DMS53 treated with DMSO at 0.1 percent for 48 hours (cell line): ENCODE measurements at regions not wholly inside any gene's neighbourhood (a gene's known extent, or its start where the extent isn't known, plus 50 kb on each side); places are given as distances from the start of the nearest gene placed in this dataset.
"Not testable (repeated sequence)": the region's sequence is repeated elsewhere in the genome, so short reads cannot be mapped to it uniquely, and the experiment has no call there.

ENCODE experiments used
- DNase-seq: peaks from one replicate; lab custom pipeline; 2025; ENCODE audit not compliant: unreplicated experiment; lab: John Stamatoyannopoulos, UW

DNA sequence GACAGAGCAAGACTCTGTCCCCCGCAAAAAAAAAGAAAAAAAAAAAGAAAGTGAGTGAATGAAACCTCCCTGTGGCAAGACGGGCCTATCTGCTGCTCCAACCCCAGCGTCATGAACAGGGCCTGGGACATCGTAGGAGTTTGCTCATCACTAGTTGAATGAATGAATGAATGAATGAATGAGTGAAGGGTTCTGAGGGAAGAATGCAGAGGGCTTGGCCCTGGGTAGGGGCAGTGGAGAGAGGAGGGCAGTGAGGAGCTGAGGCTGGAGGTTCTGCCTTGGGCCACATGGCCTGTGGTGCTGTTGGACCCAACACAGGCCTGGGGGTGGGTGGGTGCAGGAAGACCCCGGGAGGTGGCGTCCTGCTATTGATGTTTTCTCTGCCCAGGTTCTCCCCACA lies 125.5 kb upstream of the CIBAR2 start:
- no peak for DNase-seq

DNA sequence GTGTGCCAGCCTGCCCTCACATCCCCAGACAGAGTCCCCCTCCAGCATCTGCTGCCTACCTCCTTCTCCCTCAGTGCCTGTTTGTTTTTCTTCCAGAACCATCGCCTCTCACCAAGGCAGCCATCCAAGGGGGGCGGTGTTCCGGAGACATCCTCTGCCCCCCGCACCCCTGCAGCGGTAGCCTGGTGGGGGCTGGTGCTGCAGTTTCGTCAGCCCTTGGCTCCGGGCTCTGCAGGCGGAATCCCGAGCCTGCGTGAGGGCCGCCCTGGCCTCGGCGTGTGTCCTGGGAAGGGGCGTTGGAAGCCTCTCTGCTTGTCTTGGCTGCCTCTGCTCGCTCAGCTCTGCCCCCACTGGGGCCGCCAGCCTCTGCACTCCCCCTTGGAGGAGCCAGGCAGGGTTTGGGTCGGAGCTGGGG lies 126.0 kb upstream of the CIBAR2 start:
- DNase-seq, result no peak

DNA sequence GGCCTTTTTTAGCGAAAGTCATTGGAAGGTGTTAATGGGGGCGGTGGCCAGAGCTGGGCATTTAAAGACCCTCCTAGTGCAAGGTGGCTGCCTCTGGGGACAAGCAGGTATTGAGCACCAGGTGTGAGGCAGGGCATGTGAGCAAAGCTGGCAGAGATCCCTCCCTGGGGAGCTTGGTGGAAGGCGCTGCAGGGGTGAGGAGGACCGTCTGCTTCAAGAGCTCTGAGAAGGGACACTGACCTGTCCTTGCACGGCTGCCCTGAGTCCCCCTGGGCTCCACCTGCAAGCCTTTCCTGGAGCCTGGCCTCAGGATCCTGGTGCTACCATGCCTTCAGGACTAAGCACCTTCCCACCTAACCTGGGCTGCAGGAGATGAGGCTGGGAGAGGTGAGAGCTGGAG lies 127.0 kb upstream of the CIBAR2 start:
- no peak for DNase-seq

- DNase-seq, result no peak
These were observed 127.6 kb upstream of the CIBAR2 start for GRCh38 chr16:85239871-85240270.

- DNase-seq, result no peak
These were observed 129.0 kb upstream of the CIBAR2 start for GRCh38 chr16:85240982-85241924.

DNA sequence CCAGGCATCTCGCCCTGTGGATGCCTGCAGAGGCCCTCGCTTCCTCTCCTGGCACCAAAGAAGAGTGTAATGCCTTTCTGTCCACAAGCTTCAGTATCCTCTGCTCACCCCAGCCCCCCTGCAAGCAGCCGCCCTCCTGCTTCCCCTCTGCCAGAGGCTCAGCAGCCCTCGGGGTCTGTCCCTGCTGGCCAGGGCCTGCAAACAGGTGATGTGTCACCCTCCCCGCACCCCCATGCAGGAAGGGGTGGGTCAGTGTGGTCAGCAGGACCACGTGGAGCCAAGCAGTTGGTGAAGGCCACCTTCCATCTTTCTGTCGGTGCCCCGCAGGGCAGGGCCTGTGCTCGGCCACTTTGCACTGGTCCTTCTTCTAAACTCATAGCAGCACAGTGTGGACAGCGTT lies 129.9 kb upstream of the CIBAR2 start:
- DNase-seq, result no peak

DNA sequence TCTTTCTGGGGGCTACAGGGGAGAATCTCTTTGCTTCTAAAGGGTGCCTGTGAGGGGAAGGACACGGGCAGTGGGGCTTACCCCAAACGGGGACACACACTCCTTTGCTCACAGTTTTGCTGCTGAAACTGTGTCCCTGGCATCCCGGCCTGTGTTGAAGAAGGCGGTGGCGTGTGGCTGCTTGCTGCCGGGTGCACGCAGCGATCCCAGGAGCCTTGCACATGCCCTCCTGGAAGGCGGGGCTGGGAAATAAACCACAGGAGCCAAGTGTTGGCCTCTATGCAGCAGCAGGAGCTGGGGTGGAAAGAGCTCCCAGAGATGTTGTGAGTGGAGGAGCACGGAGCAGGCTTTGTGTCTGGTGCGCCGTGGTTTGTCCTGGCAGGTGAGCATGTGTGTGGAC lies 131.0 kb upstream of the CIBAR2 start:
- no peak for DNase-seq

GRCh38 chr16:85244452-85244851 lies 132.2 kb upstream of the CIBAR2 start:
- DNase-seq, result not testable (repeated sequence)

- DNase-seq, result peak; percentile 29
These were observed 133.3 kb upstream of the CIBAR2 start for GRCh38 chr16:85245307-85246172.

DNA sequence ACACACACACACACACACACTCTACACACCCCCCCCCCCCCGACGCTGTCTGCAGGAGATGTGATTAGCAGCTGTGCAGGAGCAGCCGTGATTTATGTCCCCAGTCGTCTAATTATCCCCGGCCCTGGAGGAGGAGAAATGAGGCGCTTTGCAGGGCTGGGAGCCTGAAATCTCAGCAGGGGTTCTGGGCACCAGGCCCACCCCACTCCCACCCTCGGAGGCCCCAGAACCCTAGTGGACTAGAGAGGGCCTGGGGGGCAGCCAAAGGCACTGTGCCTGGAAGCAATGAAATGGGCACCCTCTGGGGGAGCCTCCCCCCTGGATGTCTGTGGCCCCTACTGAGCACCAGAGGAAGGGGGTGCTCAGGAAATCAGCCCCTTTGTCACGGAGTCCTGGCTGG lies 134.2 kb upstream of the CIBAR2 start:
- no peak for DNase-seq

DNA sequence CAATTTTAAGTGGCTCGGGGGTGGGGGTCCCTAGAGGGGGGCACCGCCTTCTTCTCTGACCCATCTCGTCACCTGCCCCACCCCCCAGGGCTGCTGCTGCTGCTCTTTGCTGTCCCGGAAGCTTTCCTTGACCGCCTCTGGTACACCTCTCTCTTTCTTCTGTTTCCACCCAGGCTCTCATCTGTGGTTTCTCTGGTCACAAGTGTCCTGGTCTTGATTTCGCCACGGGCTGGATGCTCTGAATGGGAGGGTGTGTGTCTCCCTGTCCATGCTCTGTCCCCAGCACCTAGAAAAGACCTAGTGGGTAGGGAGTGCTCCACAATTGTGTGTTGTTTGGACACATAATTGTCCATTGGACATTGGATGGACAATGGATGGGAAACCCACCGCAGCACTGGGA lies 134.7 kb upstream of the CIBAR2 start:
- DNase-seq, result no peak

DNA sequence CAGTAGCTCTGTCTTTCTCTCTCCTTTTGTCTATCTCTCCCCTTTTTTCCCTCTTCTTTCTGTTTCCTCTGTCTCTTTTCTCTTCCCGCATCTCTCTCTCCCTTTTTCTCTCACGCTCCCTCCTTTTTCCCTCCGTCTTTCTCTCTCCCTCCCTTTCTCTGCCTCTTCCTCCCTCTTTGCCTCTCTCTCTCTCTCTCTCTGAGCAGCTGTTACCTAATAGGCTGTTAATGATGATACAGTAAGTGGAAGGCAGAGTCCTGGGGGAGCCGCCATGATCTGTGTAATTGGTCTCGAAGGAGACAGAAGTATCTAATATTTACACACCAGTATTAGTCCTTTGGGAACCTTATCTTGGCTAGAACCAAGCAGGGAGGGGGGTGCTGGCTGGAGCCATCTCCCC lies 136.1 kb upstream of the CIBAR2 start:
- no peak for DNase-seq

DNA sequence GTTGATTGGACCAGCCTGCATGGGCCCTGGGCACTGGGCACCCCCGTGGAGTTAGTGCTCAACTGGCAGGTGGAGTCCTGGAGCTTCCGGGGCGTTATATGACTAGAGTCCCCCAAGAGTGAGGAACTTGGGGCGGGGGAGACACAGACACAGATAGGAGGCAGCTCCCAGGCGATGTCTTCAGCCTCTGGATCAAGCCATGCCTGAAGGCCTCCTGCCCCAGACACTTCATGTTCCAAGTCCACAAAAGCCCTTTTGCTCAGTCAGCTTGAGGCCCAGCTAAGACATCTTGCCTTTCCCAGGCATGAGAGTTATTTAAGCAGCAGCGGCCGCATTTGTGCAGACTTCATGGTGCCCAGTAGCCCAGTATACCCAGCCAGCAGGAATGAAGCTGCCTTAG lies 136.6 kb upstream of the CIBAR2 start:
- no peak for DNase-seq

- no peak for DNase-seq
These were observed 137.3 kb upstream of the CIBAR2 start for GRCh38 chr16:85249418-85250146.

DNA sequence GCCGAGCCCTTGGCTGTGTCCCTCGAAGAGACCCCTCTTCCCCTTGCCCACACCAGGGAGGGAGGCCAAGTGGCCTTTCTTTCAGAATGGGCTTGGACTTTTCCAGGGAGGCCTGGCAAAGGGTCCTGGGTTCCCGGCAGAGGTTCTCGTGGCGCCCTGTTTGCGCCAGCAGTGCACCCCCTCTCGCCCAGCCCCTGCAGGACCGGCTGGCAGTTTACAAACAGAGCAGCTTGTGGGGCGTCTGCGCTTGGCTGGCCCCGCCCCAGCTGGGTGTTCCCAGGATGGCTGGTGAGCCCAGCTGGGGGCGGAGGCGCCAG lies 137.8 kb upstream of the CIBAR2 start:
- DNase-seq, result no peak

DNA sequence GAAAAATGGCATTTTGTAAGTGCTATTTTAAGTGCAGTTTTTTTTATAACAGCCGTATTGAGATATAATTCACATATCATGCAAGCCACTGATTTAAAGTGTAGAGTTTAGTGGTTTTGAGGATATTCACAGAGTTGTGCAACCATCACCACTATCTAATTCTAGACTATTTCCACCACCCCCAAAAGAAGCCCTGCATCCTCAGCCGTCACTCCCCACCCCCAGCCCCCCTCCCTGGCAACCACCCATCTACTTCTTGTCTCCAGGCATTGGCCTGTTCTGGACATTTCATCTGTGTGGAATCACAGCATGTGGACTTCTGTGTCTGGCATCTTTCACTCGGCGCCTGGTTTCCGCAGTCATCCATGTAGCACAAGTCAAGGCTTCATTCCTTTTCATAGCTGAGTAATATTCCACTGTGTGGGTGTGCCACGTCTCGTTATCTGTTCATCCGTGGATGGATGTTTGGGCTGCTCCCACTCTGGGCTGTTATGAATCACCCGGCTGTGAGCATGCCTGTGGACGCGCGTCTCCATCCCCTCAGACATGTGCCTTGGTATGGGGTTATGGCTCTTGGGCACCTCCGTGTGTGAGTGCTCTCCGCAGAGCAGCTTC lies 138.4 kb upstream of the CIBAR2 start:
- DNase-seq, result no peak

DNA sequence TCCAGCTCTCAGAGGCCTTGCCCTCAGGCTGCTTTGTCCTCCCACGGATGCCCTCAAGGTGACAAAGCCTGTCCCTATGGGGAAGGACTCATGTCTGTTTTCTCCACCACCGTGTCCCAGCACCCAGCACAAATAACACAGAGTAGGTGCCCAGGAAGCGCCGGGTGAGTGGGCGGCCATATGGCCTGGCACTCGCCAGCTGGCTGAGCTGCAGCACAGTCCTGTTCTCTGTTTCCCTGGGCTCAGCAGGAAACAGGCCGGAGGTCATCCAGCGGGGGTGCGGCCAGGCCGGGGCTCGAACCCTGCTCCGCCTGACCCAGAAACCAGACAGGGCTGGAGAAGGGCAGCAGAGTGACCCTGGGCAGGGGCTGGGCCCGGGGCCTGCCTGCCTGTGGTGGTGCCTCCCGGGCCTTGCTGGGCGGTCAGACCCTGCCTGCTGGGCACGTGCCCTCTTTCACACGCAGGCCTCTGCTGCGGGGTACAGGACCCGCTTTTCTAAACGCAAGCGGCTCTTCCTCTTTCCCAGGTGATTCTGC lies 139.0 kb upstream of the CIBAR2 start:
- no peak for DNase-seq

- no peak for DNase-seq
These were observed 139.7 kb upstream of the CIBAR2 start for GRCh38 chr16:85252014-85252413.

- no peak for DNase-seq
These were observed 140.2 kb upstream of the CIBAR2 start for GRCh38 chr16:85252461-85252860.

- DNase-seq, result peak; percentile 1
These were observed 141.0 kb upstream of the CIBAR2 start for GRCh38 chr16:85253084-85253941.
